Omental fat pad (tissue), 3 donors: ENCODE measurements at regions not wholly inside any gene's neighbourhood (a gene's known extent, or its start where the extent isn't known, plus 50 kb on each side); places are given as distances from the start of the nearest gene placed in this dataset.
"Not testable (repeated sequence)": the region's sequence is repeated elsewhere in the genome, so short reads cannot be mapped to it uniquely, and the experiment has no call there.

Source experiments
- ATAC-seq: fragments of 150-250 bp; one replicate; pipeline ENCODE4 v1.9.1; 2016; ENCODE audit warnings: mild to moderate bottlenecking, moderate library complexity; ENCODE audit not compliant: low FRiP score
- DNase-seq: peaks from one replicate; pipeline ENCODE4 v3.0.0-alpha.2; 2019; ENCODE audit warnings: low spot score
- CTCF ChIP-seq, 3 donors: fragments of 450-650 bp; IDR thresholded peaks; one replicate each; pipeline ENCODE4 v1.5.1; 2016 to 2017; ENCODE audit warnings: antibody characterized with exemption in 3 of 3, mild to moderate bottlenecking in 3 of 3, moderate library complexity in 2 of 3

GRCh38 chr4:124980276-124980752 is 267.8 kb upstream of the ANKRD50 start:
- TF ChIP-seq CTCF (IDR thresholded peaks at IDR 0.05): no peak
- DNase-seq (no peak), ATAC-seq (no peak)

- not testable (repeated sequence) for ATAC-seq
Measured at GRCh38 chr4:124978536-124978935, 266.0 kb upstream of the ANKRD50 start.

GRCh38 chr4:124977045-124977444 is 264.5 kb upstream of the ANKRD50 start:
- TF ChIP-seq CTCF (IDR thresholded peaks at IDR 0.05): no peak
- DNase-seq (no peak), ATAC-seq (no peak)

More at GRCh38 chr4:124978536-124978935, 266.0 kb upstream of the ANKRD50 start:
- DNase-seq: not testable (repeated sequence)

GRCh38 chr4:124974152-124974551 is 261.6 kb upstream of the ANKRD50 start:
- ATAC-seq: no peak
- TF ChIP-seq CTCF (IDR thresholded peaks at IDR 0.05): no peak
- DNase-seq: no peak

- TF ChIP-seq CTCF (IDR thresholded peaks at IDR 0.05): no peak
- no peak for DNase-seq
- ATAC-seq: no peak
Measured at GRCh38 chr4:124973716-124974115, 261.2 kb upstream of the ANKRD50 start.

- TF ChIP-seq CTCF (IDR thresholded peaks at IDR 0.05): no peak
- no peak for ATAC-seq
- DNase-seq: no peak
Measured at GRCh38 chr4:124970011-124970410, 257.5 kb upstream of the ANKRD50 start.

- ATAC-seq (no peak), DNase-seq (no peak)
- no peak for TF ChIP-seq CTCF (IDR thresholded peaks at IDR 0.05)
Measured at GRCh38 chr4:124965497-124965891, 253.0 kb upstream of the ANKRD50 start.
